Ishikawa (cell line): ENCODE measurements at regions not wholly inside any gene's neighbourhood (a gene's known extent, or its start where the extent isn't known, plus 50 kb on each side); places are given as distances from the start of the nearest gene placed in this dataset.

Source experiments
- CEBPB ChIP-seq: IDR thresholded peaks from 2 replicates; pipeline ENCODE4 v1.6.1; 2012
- CREB1 ChIP-seq: IDR thresholded peaks from 2 replicates; pipeline ENCODE4 v1.6.1; 2012; ENCODE audit warnings: low read depth
- EGR1 ChIP-seq: IDR thresholded peaks from 2 replicates; pipeline ENCODE4 v1.6.1; 2012
- EP300 ChIP-seq: IDR thresholded peaks from 2 replicates; pipeline ENCODE4 v1.6.1; 2012; ENCODE audit warnings: borderline replicate concordance
- FOXM1 ChIP-seq: IDR thresholded peaks from 2 replicates; pipeline ENCODE4 v1.6.1; 2012; ENCODE audit warnings: low read depth, borderline replicate concordance
- MAX ChIP-seq: IDR thresholded peaks from 2 replicates; pipeline ENCODE4 v1.6.1; 2012
- NFIC ChIP-seq: IDR thresholded peaks from 2 replicates; pipeline ENCODE4 v1.6.1; 2012
- RAD21 ChIP-seq: IDR thresholded peaks from 2 replicates; pipeline ENCODE4 v1.6.1; 2012; ENCODE audit warnings: low read depth
- REST ChIP-seq: IDR thresholded peaks from 2 replicates; pipeline ENCODE4 v1.6.1; 2012; ENCODE audit warnings: low read depth, mild to moderate bottlenecking
- TAF1 ChIP-seq: IDR thresholded peaks from 2 replicates; pipeline ENCODE4 v1.6.1; 2012; ENCODE audit warnings: low read depth, mild to moderate bottlenecking
- TCF12 ChIP-seq: IDR thresholded peaks from 2 replicates; pipeline ENCODE4 v1.6.1; 2012; ENCODE audit warnings: low read depth
- TEAD4 ChIP-seq: IDR thresholded peaks from 2 replicates; pipeline ENCODE4 v1.6.1; 2012
- USF1 ChIP-seq: IDR thresholded peaks from 2 replicates; pipeline ENCODE4 v1.6.1; 2012
- YY1 ChIP-seq: IDR thresholded peaks from 2 replicates; pipeline ENCODE4 v1.6.1; 2012; ENCODE audit warnings: low read depth
- ZBTB7A ChIP-seq: IDR thresholded peaks from 2 replicates; pipeline ENCODE4 v1.6.1; 2012; ENCODE audit warnings: low read depth

- no peak for TF ChIP-seq CREB1
- TF ChIP-seq EGR1 = no peak
- TF ChIP-seq FOXM1 = no peak
Measured at GRCh38 chr21:16855164-16855667, 657.6 kb upstream of the CXADR start.

- TF ChIP-seq USF1 (no peak), FOXM1 (no peak), NFIC (no peak), EGR1 (no peak), TAF1 (no peak), CEBPB (no peak), ZBTB7A (no peak), REST (no peak), TCF12 (no peak), EP300 (no peak), TEAD4 (no peak), MAX (no peak), RAD21 (no peak)
Measured at GRCh38 chr21:16863362-16863905, 649.4 kb upstream of the CXADR start.

- TF ChIP-seq EP300 (no peak), CEBPB (no peak), TEAD4 (no peak), ZBTB7A (no peak), EGR1 (no peak), RAD21 (no peak), USF1 (no peak), MAX (no peak), CREB1 (no peak), FOXM1 (no peak), TCF12 (no peak), REST (no peak), YY1 (no peak), TAF1 (no peak), NFIC (no peak)
Measured at GRCh38 chr21:16863908-16864307, 648.9 kb upstream of the CXADR start.

GRCh38 chr21:16865632-16866031, 647.2 kb upstream of the CXADR start:
- TF ChIP-seq TAF1 (no peak), CREB1 (no peak), CEBPB (no peak), REST (no peak), TCF12 (no peak), NFIC (no peak), TEAD4 (no peak), RAD21 (no peak), FOXM1 (no peak), USF1 (no peak), EGR1 (no peak), YY1 (no peak), MAX (no peak)
